H9 (cell line): ENCODE measurements at regions not wholly inside any gene's neighbourhood (a gene's known extent, or its start where the extent isn't known, plus 50 kb on each side); places are given as distances from the start of the nearest gene placed in this dataset.

Experiments used
- DNase-seq: peaks from one replicate; pipeline ENCODE4 v3.0.0-alpha.2; 2017
- H2AFZ ChIP-seq: one replicate; pipeline ENCODE4 v1.6.1; 2013; ENCODE audit warnings: mild to moderate bottlenecking, low read length, control low read depth, moderate library complexity
- H2AK5ac ChIP-seq: 2 replicates; pipeline ENCODE4 v1.6.1; 2013; ENCODE audit warnings: low read length, control low read depth, mixed read lengths; ENCODE audit not compliant: insufficient read length
- H2BK120ac ChIP-seq: one replicate; pipeline ENCODE4 v1.6.1; 2013; ENCODE audit warnings: low read depth, mild to moderate bottlenecking, low read length, control low read depth, inconsistent platforms; ENCODE audit not compliant: poor library complexity, severe bottlenecking
- H2BK12ac ChIP-seq: 2 replicates; pipeline ENCODE4 v1.6.1; 2013; ENCODE audit warnings: low read length, control low read depth, mixed read lengths, low read depth; ENCODE audit not compliant: insufficient read length
- H2BK15ac ChIP-seq: 2 replicates; pipeline ENCODE4 v1.6.1; 2013; ENCODE audit warnings: low read depth, low read length, control low read depth
- H2BK20ac ChIP-seq: one replicate; pipeline ENCODE4 v1.6.1; 2013; ENCODE audit warnings: low read depth, mild to moderate bottlenecking, low read length, control low read depth, inconsistent platforms; ENCODE audit not compliant: poor library complexity, severe bottlenecking
- H2BK5ac ChIP-seq: 2 replicates; pipeline ENCODE4 v1.6.1; 2013; ENCODE audit warnings: low read length, control low read depth, mixed read lengths; ENCODE audit not compliant: insufficient read length
- H3K14ac ChIP-seq: 2 replicates; pipeline ENCODE4 v1.6.1; 2013; ENCODE audit warnings: low read length, control low read depth; ENCODE audit not compliant: insufficient read depth
- H3K18ac ChIP-seq: 2 replicates; pipeline ENCODE4 v1.6.1; 2013; ENCODE audit warnings: low read depth, mild to moderate bottlenecking, mixed read lengths, low read length, control low read depth; ENCODE audit not compliant: insufficient read length
- H3K23ac ChIP-seq: 2 replicates; pipeline ENCODE4 v1.6.1; 2013; ENCODE audit warnings: low read length, control low read depth, mixed read lengths, low read depth; ENCODE audit not compliant: insufficient read length
- H3K23me2 ChIP-seq: 2 replicates; pipeline ENCODE4 v1.6.1; 2013; ENCODE audit warnings: low read depth, mild to moderate bottlenecking, mixed read lengths, low read length, control low read depth; ENCODE audit not compliant: insufficient read length, poor library complexity, severe bottlenecking
- H3K27ac ChIP-seq: 2 replicates; pipeline ENCODE4 v1.5.1; 2013; ENCODE audit warnings: low read length, control low read depth, mixed read lengths, low read depth; ENCODE audit not compliant: insufficient read length
- H3K27me3 ChIP-seq: 2 replicates; pipeline ENCODE4 v1.6.1; 2013; ENCODE audit warnings: low read length, control low read depth, inconsistent platforms; ENCODE audit not compliant: insufficient read depth
- H3K4ac ChIP-seq: 2 replicates; pipeline ENCODE4 v1.6.1; 2013; ENCODE audit warnings: low read depth, mild to moderate bottlenecking, control low read depth, inconsistent platforms, low read length, moderate library complexity
- H3K4me1 ChIP-seq: 2 replicates; pipeline ENCODE4 v1.6.1; 2013; ENCODE audit warnings: low read length, control low read depth, inconsistent platforms; ENCODE audit not compliant: insufficient read depth
- H3K4me2 ChIP-seq: 2 replicates; pipeline ENCODE4 v1.6.1; 2013; ENCODE audit warnings: low read length, control low read depth, mixed read lengths; ENCODE audit not compliant: insufficient read length, insufficient read depth
- H3K56ac ChIP-seq: 2 replicates; pipeline ENCODE4 v1.6.1; 2013; ENCODE audit warnings: low read depth, mild to moderate bottlenecking, mixed read lengths, low read length, control low read depth; ENCODE audit not compliant: insufficient read length
- H3K79me1 ChIP-seq: 2 replicates; pipeline ENCODE4 v1.6.1; 2013; ENCODE audit warnings: low read depth, mild to moderate bottlenecking, moderate library complexity, low read length, control low read depth, inconsistent platforms; ENCODE audit not compliant: insufficient read depth, poor library complexity, severe bottlenecking
- H3K79me2 ChIP-seq: 2 replicates; pipeline ENCODE4 v1.6.1; 2013; ENCODE audit warnings: low read length, control low read depth, inconsistent platforms; ENCODE audit not compliant: insufficient read depth
- H3K9ac ChIP-seq: 2 replicates; pipeline ENCODE4 v1.6.1; 2013; ENCODE audit warnings: low read length, control low read depth, mixed read lengths; ENCODE audit not compliant: insufficient read length; ENCODE audit errors: extremely low read depth
- H3K9me3 ChIP-seq: one replicate; pipeline ENCODE4 v1.6.1; 2013; ENCODE audit warnings: low read depth, low read length, inconsistent platforms; ENCODE audit not compliant: control insufficient read depth
- H3T11ph ChIP-seq: one replicate; pipeline ENCODE4 v1.6.1; 2013; ENCODE audit warnings: mild to moderate bottlenecking, low read length, control low read depth, inconsistent platforms
- H4K20me1 ChIP-seq: one replicate; pipeline ENCODE4 v1.6.1; 2013; ENCODE audit not compliant: control insufficient read depth, insufficient read length, insufficient read depth
- H4K5ac ChIP-seq: 2 replicates; pipeline ENCODE4 v1.6.1; 2013; ENCODE audit warnings: low read depth, mild to moderate bottlenecking, mixed read lengths, low read length, control low read depth; ENCODE audit not compliant: insufficient read length
- H4K8ac ChIP-seq: replicated peaks from 2 replicates; pipeline ENCODE4 v1.6.1; 2013; ENCODE audit warnings: low read length, control low read depth, mixed read lengths, low read depth; ENCODE audit not compliant: insufficient read length
- H4K91ac ChIP-seq: 2 replicates; pipeline ENCODE4 v1.6.1; 2013; ENCODE audit warnings: low read depth, mild to moderate bottlenecking, moderate library complexity, mixed read lengths, low read length, control low read depth; ENCODE audit not compliant: insufficient read length
- H3K27ac Mint-ChIP-seq, 3 experiments: 2 replicates in 2 of 3; 3 replicates in 1 of 3; pipeline ENCODE4 v1.8.0; 2020 to 2021; ENCODE audit warnings: mixed read lengths in 3 of 3, mild to moderate bottlenecking in 1 of 3, moderate library complexity in 1 of 3
- H3K27me3 Mint-ChIP-seq: 2 replicates; pipeline ENCODE4 v1.8.0; 2021; ENCODE audit warnings: low read depth, mild to moderate bottlenecking, moderate library complexity, mixed read lengths
- H3K36me3 Mint-ChIP-seq, 3 experiments: 2 replicates in 2 of 3; 3 replicates in 1 of 3; pipeline ENCODE4 v1.8.0; 2020 to 2021; ENCODE audit warnings: low read depth in 3 of 3, mixed read lengths in 3 of 3; ENCODE audit not compliant: insufficient read depth in 1 of 3
- H3K4me1 Mint-ChIP-seq, 2 experiments: 2 replicates each; pipeline ENCODE4 v1.8.0; 2020; ENCODE audit warnings: mixed read lengths in 2 of 2
- H3K4me3 Mint-ChIP-seq, 2 experiments: 2 replicates in 1 of 2; 3 replicates in 1 of 2; pipeline ENCODE4 v1.8.0; 2020 to 2021; ENCODE audit warnings: mild to moderate bottlenecking in 2 of 2, mixed read lengths in 2 of 2, moderate library complexity in 1 of 2
- H3K9me3 Mint-ChIP-seq, 2 experiments: 2 replicates in 1 of 2; 3 replicates in 1 of 2; pipeline ENCODE4 v1.8.0; 2020; ENCODE audit warnings: mild to moderate bottlenecking in 2 of 2, mixed read lengths in 2 of 2, moderate library complexity in 1 of 2
- WGBS: extraction: QIAGEN DNeasy Blood & Tissue Kit; methylation state at CpG from one replicate; pipeline ENCODE4 v1.1.7; 2013; ENCODE audit warnings: missing lambda C conversion rate, low lambda C conversion rate, mixed read lengths; ENCODE audit not compliant: insufficient read length; ENCODE audit errors: extremely low coverage; 5-methylcytosine and 5-hydroxymethylcytosine counted together
- TF ChIP-seq, protein P1 (sequence below): fragments of 200-600 bp; sonication (generic); conservative IDR thresholded peaks from 3 replicates; pipeline ENCODE4 v1.8.0; 2021; ENCODE audit warnings: antibody characterized with exemption, mild to moderate bottlenecking

DNA sequence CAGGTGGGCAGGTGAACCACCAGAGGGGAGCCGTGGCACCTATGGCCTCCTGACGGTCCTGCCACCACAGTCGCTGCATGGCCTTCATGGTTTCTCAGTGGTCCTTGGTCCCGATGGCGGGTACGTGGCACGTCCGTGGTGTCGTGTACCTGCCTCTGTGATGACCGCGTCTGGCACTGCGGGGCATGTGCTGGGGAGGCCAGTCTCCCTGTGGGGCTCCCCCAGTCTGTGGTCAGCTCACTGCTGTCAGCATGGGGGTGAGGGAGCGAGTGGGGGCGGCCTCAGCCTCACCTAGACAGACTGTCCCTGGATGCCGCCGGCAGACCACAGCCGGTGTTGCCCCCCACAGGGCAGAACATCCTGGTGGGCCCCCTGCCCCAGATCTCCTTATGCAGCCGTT lies 267.2 kb downstream of the SEC23A start:
- no peak for DNase-seq
- no peak overlapping the region for H3K4ac ChIP-seq

More for the DNA sequence above, 267.2 kb downstream of the SEC23A start:
- Histone ChIP-seq H4K20me1 (no peaks in the 10 kb centered on the region), H2BK15ac (no peak overlapping the region), H3K79me2 (no peaks in the 10 kb centered on the region), H3K18ac (no peak overlapping the region), H2BK20ac (no peak overlapping the region), H2BK120ac (no peak overlapping the region), H3K14ac (no peak overlapping the region; the same call in 1 of the 2 replicates), H4K5ac (no peak overlapping the region), H3K23ac (no peak overlapping the region), H2AK5ac (no peak overlapping the region), H4K91ac (no peak overlapping the region), H3K27ac (no peak overlapping the region), H3K4me1 (no peaks in the 10 kb centered on the region), H3T11ph (no peak overlapping the region), H3K9ac (no peak overlapping the region), H3K9me3 (no peaks in the 10 kb centered on the region), H3K27me3 (no peaks in the 10 kb centered on the region), H4K8ac (no peak overlapping the region), H3K56ac (no peak overlapping the region), H2AFZ (no peak overlapping the region), H3K79me1 (no peaks in the 10 kb centered on the region), H3K23me2 (no peaks in the 10 kb centered on the region), H3K4me2 (no peak overlapping the region), H2BK5ac (no peak overlapping the region), H2BK12ac (no peak overlapping the region)
- Mint-ChIP-seq H3K27me3 (no peaks in the 10 kb centered on the region), H3K4me3 (no peak overlapping the region), H3K27ac (no peak overlapping the region; a peak in 1 of 7 replicates), H3K36me3 (no peaks in the 10 kb centered on the region; a peak in 1 of 7 replicates), H3K9me3 (0 out of 5 replicates have a peak, but pooled peaks cover 0 to 2% of the 10 kb centered on the region in 2 experiments), H3K4me1 (peaks cover 6 to 11% of the 10 kb centered on the region in 2 experiments)
- WGBS = no CpG with 5 or more reads among the region's 18 CpGs
- TF ChIP-seq, protein P1, sequence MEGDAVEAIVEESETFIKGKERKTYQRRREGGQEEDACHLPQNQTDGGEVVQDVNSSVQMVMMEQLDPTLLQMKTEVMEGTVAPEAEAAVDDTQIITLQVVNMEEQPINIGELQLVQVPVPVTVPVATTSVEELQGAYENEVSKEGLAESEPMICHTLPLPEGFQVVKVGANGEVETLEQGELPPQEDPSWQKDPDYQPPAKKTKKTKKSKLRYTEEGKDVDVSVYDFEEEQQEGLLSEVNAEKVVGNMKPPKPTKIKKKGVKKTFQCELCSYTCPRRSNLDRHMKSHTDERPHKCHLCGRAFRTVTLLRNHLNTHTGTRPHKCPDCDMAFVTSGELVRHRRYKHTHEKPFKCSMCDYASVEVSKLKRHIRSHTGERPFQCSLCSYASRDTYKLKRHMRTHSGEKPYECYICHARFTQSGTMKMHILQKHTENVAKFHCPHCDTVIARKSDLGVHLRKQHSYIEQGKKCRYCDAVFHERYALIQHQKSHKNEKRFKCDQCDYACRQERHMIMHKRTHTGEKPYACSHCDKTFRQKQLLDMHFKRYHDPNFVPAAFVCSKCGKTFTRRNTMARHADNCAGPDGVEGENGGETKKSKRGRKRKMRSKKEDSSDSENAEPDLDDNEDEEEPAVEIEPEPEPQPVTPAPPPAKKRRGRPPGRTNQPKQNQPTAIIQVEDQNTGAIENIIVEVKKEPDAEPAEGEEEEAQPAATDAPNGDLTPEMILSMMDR = no peak
